Fibroblast of the aortic adventitia (primary cell): ENCODE measurements at regions not wholly inside any gene's neighbourhood (a gene's known extent, or its start where the extent isn't known, plus 50 kb on each side); places are given as distances from the start of the nearest gene placed in this dataset.

Experiments used
- DNase-seq: peaks from one replicate; pipeline ENCODE4 v3.0.0-alpha.2; 2010; ENCODE audit warnings: low read depth
- H3K4me3 ChIP-seq: 2 replicates; pipeline ENCODE4 v1.5.1; 2011; ENCODE audit warnings: low read depth, mild to moderate bottlenecking, control low read depth, low read length, moderate library complexity
- TF ChIP-seq, protein P1 (sequence below): IDR thresholded peaks from 2 replicates; pipeline ENCODE4 v1.5.1; 2011; ENCODE audit warnings: mild to moderate bottlenecking, low read length, control low read depth, inconsistent platforms; ENCODE audit not compliant: insufficient read depth

GRCh38 chr6:24995270-24995669 lies 59.5 kb upstream of the RIPOR2 start:
- TF ChIP-seq, protein P1, sequence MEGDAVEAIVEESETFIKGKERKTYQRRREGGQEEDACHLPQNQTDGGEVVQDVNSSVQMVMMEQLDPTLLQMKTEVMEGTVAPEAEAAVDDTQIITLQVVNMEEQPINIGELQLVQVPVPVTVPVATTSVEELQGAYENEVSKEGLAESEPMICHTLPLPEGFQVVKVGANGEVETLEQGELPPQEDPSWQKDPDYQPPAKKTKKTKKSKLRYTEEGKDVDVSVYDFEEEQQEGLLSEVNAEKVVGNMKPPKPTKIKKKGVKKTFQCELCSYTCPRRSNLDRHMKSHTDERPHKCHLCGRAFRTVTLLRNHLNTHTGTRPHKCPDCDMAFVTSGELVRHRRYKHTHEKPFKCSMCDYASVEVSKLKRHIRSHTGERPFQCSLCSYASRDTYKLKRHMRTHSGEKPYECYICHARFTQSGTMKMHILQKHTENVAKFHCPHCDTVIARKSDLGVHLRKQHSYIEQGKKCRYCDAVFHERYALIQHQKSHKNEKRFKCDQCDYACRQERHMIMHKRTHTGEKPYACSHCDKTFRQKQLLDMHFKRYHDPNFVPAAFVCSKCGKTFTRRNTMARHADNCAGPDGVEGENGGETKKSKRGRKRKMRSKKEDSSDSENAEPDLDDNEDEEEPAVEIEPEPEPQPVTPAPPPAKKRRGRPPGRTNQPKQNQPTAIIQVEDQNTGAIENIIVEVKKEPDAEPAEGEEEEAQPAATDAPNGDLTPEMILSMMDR = no peak
- no peak overlapping the region for H3K4me3 ChIP-seq
- DNase-seq = no peak

- DNase-seq = no peak
- TF ChIP-seq, protein P1 = no peak
- no peak overlapping the region for H3K4me3 ChIP-seq
Observed at GRCh38 chr6:24996269-24996836, 60.6 kb upstream of the RIPOR2 start.

- no peak for DNase-seq
- TF ChIP-seq, protein P1 = no peak
- H3K4me3 ChIP-seq = no peak overlapping the region
Observed at GRCh38 chr6:24997231-24997630, 61.5 kb upstream of the RIPOR2 start.

DNA sequence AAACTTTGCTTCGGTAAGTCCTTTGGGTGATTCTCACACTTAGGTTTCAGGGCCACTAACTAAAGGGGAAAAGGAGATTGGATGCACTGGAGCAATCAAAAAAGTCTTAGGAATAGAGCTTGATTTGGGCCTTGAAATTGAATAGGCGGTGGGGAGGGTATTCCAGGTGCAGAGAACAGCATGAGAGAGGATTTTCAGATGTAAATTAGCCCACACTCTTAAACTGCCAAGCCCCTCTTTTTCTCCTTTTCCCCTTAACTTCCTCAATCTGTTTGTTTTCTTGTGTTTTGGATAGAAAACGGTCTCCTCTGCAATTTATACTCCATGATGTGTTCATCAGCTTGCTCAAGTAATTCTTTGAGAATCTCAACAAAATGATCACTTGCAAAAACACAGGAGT lies 62.1 kb upstream of the RIPOR2 start:
- no peak overlapping the region for H3K4me3 ChIP-seq
- TF ChIP-seq, protein P1 = no peak
- DNase-seq = no peak

GRCh38 chr6:25002326-25003091 lies 66.7 kb upstream of the RIPOR2 start:
- H3K4me3 ChIP-seq = no peak overlapping the region
- no peak for DNase-seq
- TF ChIP-seq, protein P1 = no peak

DNA sequence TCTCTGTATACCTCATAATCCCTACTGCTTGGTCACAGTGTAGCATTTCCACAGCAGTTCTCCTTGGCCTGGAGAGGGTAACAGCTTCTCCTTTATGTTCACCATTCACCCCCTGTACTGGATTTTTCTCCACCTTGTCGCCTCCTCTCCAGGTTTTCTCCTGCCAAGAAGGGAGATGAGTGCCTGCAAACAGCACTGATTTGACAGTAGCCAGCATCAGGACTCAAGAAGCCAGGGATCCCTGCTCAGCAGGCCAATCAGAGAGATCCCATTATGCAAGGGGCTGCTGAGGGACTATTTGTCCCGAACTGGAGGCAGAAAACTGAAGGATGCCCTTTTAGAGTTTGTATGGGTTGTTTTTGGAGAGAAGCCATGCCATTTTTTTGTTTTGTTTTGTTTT lies 68.6 kb upstream of the RIPOR2 start:
- no peak overlapping the region for H3K4me3 ChIP-seq
- TF ChIP-seq, protein P1 = no peak

DNA sequence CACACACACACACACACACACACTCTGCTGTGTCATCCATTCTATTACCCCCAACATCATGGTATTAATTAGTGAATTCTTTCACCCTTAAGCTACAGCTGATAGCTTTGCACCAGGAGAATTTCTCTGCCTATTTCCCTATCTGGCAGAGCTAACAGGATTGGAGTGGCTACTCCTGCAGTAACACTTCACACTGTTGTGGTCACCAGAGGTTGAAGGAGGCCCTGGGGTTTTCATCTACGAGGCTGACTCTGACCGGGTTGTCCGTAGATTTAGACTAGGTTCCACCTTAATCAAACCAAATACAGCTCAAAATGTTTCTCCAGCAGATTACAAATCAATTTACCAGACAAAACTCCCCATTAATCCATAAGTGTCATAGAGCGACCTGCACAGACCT lies 69.2 kb upstream of the RIPOR2 start:
- H3K4me3 ChIP-seq = no peak overlapping the region
- TF ChIP-seq, protein P1 = no peak
- no peak for DNase-seq

More for the DNA sequence above, 68.6 kb upstream of the RIPOR2 start:
- DNase-seq = no peak
